NCI-H748 treated with DMSO at 0.1 percent for 48 hours (cell line): ENCODE measurements at regions not wholly inside any gene's neighbourhood (a gene's known extent, or its start where the extent isn't known, plus 50 kb on each side); places are given as distances from the start of the nearest gene placed in this dataset.

Experiments
- DNase-seq: peaks from one replicate; lab custom pipeline; 2025; lab: John Stamatoyannopoulos, UW

DNA sequence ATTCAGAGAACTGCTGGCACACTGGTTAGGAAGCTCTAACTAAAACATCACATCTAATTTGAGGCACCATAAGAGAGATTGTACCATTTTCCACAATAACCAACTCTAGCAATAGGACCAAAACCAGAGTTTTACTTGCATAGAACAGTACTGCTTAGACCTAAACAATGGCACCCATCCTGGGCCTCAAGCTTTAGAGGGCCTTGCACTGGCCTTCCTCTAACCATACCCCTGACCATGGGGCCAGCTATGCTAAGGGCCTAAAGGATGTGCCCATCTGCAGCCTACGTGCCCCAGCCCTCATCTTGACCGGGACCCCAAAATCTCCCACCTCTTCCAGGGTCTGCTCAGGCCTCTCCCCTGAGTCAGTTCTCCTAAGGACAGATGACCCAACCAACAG, 74.4 kb upstream of the ARHGAP32 start:
- no peak for DNase-seq

DNA sequence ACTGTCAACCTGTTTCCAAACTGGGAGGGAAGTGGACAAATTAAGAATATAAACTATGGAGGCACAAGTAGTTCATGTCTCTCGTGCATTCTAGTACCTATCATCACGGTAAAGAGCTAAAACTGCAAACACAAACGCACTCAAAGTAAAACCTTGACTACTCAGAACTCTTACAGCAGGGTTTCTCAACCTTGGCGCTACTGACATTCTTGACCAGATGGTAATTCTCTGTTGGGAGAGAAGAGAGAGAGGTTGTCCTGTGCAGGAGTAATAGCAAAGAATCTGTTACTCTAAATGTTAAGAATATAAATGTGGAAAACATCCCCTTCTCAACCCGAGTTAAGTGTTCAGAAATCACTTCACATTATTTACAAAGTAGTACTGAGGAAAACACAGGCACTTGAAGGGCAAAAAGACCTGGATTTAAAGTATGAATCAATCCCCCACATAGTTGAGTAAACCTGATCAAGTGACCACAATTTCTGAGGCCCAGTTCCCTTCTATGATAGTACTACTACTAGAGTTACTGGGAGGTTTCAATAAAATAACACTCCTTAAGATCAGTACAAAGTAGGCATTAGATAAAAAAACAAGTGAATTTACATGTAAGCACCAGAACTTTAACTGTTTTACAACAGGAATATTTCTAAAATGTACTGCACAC, 73.1 kb upstream of the ARHGAP32 start:
- DNase-seq: no peak

DNA sequence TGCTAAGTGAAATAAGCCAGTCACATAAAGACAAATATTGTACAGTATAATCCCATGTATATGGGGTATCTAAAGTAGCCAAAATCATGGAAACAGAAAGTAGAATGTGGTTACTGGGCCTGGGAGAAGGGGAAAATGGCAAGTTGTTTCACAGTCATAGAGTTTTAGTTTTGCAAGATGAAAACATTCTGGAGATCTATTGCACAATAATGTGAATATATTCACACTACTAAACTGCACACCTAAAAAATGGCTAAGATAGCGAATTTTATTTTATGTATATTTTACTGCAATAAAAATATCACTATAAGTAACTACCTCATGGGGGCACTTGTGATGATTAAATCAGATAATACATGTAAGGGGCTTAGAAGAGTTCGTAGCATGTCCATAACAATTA, 72.0 kb upstream of the ARHGAP32 start:
- no peak for DNase-seq

DNA sequence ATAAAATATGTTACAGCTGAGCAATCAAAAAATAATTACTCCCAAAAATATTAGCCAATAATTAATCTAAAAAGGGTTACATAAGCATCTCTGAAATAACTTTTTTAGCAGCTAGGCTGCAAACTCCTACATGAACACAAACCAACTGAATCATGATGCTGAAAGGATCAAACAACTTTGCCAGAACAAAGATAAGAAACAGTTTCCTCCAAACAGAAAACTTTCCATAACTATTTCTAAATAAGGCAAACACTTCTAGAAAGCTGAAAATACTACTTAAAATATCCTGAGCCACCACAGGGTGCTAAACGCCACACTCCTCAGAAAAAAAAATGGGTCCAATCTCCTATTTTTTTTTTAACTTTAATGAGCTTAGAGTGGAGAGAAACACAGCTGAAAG, 68.6 kb upstream of the ARHGAP32 start:
- no peak for DNase-seq

DNA sequence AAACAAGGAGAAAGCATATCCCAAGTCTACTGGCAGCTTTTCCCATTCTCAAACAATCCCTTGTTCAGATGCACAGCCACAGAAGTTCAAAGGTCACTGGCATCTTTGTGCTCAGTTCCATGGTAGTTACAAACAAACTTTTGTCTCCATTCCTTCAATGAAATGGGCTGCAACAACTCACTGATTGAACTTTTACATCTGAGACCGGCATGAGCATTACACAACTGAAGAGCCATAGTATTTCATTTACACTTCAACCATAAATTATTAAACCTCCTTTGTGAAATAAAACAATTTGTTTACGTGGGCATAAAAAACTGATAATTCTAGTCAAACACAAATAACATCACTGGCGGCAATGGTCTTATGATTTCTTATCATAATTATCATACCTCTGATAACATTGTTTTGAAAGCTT, 67.8 kb upstream of the ARHGAP32 start:
- DNase-seq: no peak

DNA sequence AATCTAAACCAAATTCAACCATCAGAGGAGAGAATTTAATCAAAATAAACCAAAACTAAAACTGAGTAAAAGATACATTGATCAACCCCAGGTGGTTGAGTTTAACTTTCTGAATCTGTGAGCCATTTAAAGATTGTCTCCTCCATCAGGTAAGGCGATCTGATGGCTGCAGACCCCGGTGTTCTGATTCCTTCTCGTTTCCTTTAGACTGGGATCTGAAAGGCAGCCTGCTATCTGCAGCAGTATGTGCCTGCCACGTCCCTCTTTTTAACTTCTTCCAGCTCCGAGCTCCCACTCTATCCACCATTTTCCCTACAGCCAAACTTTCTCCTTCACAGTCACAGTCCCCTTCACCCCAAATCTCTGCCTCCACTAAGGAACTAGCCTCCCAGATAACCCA, 66.1 kb upstream of the ARHGAP32 start:
- no peak for DNase-seq

DNA sequence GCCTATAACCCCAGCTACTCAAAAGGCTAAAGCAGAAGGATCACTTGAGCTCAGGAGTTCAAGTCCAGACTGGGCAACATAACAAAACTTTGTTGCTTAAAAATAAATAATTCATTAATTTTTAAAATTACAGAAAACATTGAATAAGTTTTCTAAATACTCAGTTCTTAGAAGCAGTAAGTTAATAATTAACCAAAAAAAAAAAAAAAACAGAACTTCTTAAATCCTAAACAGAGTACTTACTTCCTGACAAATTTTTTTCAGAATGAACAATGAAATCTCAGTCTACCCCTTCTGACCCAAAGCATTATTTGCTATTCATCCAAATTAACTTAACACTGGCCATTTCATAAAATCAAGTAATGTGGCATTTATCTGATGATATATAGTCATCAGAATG, 65.4 kb upstream of the ARHGAP32 start:
- DNase-seq: no peak

DNA sequence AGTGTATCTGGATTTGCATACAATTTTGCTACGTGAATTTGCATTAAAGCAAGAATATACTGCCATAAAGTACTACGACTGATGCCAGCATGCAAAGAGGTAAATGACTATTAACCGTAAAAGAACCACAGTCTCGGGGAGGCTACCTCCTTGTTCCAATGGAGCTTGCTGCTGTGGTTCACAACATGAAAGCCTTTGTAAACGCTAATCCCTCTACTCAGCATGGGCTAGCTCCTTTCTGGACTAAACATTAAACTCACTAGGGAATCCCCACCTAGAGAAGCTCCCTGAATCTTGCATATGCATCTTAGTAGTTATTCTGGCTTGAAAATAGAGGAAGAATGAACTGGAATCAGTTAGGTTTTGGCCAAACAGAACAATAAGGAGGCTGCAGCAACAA, 60.5 kb upstream of the ARHGAP32 start:
- no peak for DNase-seq

DNA sequence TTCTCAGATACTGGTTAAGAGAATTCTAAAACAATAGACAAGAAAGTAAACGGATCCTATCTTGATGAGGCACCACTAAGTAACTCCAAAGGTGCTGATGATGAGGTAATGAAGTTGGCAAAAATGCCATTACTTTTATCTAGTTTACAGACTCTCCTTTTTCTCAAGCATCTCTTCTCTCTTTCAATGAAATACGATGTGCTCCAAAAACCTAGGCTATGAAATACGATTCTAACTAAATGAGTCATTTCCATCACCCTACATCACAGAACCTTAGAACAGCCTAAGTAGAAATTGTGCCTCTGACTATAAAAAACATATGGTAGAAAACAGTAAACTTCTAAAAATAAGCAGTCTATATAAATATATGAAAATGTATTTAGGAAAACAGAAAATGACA, 58.9 kb upstream of the ARHGAP32 start:
- no peak for DNase-seq

DNA sequence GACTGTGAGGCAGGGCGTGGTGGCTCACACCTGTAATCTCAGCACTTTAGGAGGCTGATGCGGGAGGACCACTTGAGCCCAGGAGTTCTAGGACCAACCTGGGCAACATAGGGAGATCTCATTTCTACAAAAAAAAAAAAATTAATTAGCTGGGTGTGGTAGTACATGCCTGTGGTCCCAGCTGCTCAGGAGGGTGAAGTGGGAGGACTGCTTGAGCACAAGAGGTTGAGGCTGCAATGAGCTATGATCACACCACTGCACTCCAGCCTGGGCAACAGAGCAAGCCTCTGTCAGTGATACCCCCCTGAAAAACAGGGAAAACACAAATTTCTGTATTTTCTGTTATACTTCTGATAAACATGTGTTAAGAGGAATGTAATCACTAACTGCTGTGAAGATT, 57.8 kb upstream of the ARHGAP32 start:
- no peak for DNase-seq

DNA sequence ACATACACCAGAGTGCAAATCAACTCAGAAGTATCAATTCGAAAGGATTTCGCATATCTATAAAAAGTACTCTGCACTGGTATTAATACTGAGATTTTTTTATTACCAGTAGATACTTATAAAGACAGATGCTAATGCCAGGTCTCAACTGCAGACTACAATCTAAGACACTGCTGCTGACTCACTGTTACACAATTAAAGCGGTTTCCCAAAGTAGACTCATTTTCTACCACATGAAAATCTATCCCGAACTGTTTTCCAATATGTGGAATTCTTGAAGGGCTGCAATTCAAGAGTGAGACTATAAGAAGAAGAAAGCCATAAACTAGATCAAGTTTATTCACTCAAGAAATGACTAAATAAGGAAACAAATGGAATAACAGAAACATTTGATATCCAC, 57.2 kb upstream of the ARHGAP32 start:
- DNase-seq: no peak

DNA sequence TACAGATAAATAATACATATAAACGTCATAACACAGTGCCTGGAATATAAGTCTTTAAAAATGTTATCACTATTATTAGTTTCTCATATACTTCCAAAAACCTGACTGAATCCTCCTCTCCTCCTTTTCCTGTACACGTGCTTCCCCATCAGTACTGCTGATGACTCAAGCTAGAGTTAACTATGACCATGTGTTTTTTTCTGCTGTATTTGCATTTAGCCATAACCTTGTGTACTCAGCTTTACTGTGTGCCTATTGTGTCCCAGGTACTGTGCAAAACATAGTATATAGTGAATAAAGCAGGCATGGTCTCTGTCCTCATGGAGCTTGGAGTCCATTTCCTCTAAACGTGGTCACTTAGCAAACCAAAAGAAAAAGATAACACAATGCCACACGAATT, 56.5 kb upstream of the ARHGAP32 start:
- DNase-seq: no peak

DNA sequence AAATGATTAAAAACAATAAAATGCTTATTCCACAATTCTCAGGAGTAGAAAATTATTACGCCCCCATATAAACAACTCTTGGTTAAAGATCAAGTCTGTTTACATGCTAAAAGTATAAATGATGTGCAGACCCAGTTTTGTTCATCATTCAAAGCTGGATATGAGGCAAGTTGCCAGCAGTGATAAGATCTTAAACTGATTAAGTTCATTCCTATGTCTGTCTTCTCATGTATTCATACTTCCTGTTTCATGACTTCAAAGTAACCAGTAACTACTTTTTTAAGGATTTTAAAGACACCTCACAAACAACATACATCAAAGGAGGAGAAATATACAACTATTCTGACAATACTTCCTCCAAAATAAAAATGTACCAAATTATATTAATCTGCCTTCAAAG, 55.0 kb upstream of the ARHGAP32 start:
- no peak for DNase-seq

DNA sequence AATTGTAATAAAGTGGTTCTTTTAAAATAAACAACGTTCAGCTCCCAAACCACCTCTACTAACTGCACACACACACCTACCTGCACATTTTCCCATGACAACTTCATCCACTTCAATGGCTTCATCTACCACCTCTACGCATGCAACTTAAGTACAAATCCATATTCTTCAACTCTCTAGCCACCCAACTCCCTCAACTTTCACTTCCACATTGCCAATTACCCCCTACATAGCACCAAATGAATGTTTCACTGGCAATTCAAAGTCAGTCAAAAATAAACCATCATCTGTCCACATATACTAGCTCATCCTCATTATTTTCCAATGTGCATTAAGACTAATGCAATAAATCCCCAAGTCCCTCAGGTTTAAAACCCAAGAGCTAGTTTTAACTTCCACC, 50.7 kb upstream of the ARHGAP32 start:
- no peak for DNase-seq
